DMS53 treated with DMSO at 0.1 percent for 48 hours (cell line): ENCODE measurements at regions not wholly inside any gene's neighbourhood (a gene's known extent, or its start where the extent isn't known, plus 50 kb on each side); places are given as distances from the start of the nearest gene placed in this dataset.

Experiments used
- DNase-seq: peaks from one replicate; lab custom pipeline; 2025; ENCODE audit not compliant: unreplicated experiment; lab: John Stamatoyannopoulos, UW

DNA sequence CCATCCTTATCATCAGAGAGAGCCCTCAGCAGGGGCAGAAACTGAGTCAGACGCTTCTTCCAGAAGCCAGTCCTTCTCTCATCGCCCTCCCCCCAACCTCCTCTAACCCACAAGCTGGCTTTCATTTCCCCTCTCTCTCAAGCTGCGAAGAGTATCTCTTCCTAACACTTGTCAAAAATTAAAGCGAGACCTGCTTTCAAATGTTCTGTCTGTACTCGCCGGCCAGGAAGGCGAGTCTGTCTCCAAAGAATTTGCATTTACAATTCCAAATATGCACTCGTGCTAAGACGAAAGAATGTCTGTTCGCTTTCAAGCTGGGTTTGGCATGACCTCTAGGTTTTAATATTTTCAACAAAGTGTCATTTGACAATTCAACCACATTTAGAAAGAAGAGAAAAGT is 140.4 kb downstream of the RGS9 start:
- DNase-seq: no peak
